Neutrophil (primary cell): ENCODE measurements at regions not wholly inside any gene's neighbourhood (a gene's known extent, or its start where the extent isn't known, plus 50 kb on each side); places are given as distances from the start of the nearest gene placed in this dataset.

Experiments used
- H3K27ac ChIP-seq: fragments of 200-600 bp; sonication (generic); 2 replicates; pipeline ENCODE4 v1.5.1; 2016; ENCODE audit warnings: mild to moderate bottlenecking, moderate library complexity
- H3K27me3 ChIP-seq: fragments of 200-600 bp; sonication (generic); 2 replicates; pipeline ENCODE4 v1.6.0; 2016; ENCODE audit warnings: mild to moderate bottlenecking
- H3K36me3 ChIP-seq: fragments of 200-600 bp; sonication (generic); 2 replicates; pipeline ENCODE4 v1.5.1; 2017
- H3K4me1 ChIP-seq, 2 experiments: fragments of 200-600 bp in 1 of 2; sonication (generic) in 1 of 2; 1 replicate in 1 of 2; 2 replicates in 1 of 2; pipeline versions ENCODE4 v1.5.1 to v1.6.1; 2013 to 2016; ENCODE audit warnings: low read depth in 1 of 2, low read length in 1 of 2, mild to moderate bottlenecking in 1 of 2, moderate library complexity in 1 of 2; ENCODE audit not compliant: control insufficient read depth in 1 of 2, insufficient read depth in 1 of 2
- H3K4me3 ChIP-seq, 2 experiments: fragments of 200-600 bp in 1 of 2; sonication (generic) in 1 of 2; 1 replicate in 1 of 2; 2 replicates in 1 of 2; pipeline ENCODE4 v1.5.1; 2013 to 2016; ENCODE audit warnings: low read depth in 1 of 2, low read length in 1 of 2, mild to moderate bottlenecking in 1 of 2, moderate library complexity in 1 of 2
- H3K9me3 ChIP-seq: fragments of 200-600 bp; sonication (generic); 2 replicates; pipeline ENCODE4 v1.5.1; 2016
- TF ChIP-seq, protein P1 (sequence below): fragments of 200-600 bp; sonication (generic); IDR thresholded peaks from 2 replicates; pipeline ENCODE4 v1.5.1; 2016; ENCODE audit warnings: antibody characterized with exemption

GRCh38 chr6:150717419-150717818 is 117.7 kb downstream of the PLEKHG1 start:
- H3K36me3 ChIP-seq: no peaks in the 10 kb centered on the region
- no peaks in the 10 kb centered on the region for H3K4me1 ChIP-seq
- TF ChIP-seq, protein P1, sequence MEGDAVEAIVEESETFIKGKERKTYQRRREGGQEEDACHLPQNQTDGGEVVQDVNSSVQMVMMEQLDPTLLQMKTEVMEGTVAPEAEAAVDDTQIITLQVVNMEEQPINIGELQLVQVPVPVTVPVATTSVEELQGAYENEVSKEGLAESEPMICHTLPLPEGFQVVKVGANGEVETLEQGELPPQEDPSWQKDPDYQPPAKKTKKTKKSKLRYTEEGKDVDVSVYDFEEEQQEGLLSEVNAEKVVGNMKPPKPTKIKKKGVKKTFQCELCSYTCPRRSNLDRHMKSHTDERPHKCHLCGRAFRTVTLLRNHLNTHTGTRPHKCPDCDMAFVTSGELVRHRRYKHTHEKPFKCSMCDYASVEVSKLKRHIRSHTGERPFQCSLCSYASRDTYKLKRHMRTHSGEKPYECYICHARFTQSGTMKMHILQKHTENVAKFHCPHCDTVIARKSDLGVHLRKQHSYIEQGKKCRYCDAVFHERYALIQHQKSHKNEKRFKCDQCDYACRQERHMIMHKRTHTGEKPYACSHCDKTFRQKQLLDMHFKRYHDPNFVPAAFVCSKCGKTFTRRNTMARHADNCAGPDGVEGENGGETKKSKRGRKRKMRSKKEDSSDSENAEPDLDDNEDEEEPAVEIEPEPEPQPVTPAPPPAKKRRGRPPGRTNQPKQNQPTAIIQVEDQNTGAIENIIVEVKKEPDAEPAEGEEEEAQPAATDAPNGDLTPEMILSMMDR: no peak

GRCh38 chr6:150719099-150719766 is 119.5 kb downstream of the PLEKHG1 start:
- peaks cover 29% of the 10 kb centered on the region for H3K27me3 ChIP-seq
- no peaks in the 10 kb centered on the region for H3K9me3 ChIP-seq
- H3K27ac ChIP-seq: no peak overlapping the region
- no peaks in the 10 kb centered on the region for H3K4me1 ChIP-seq
- TF ChIP-seq, protein P1: no peak
- H3K4me3 ChIP-seq: no peak overlapping the region
- H3K36me3 ChIP-seq: no peaks in the 10 kb centered on the region

More at GRCh38 chr6:150717419-150717818, 117.7 kb downstream of the PLEKHG1 start:
- H3K27ac ChIP-seq: no peak overlapping the region
- H3K4me3 ChIP-seq: no peak overlapping the region
- no peaks in the 10 kb centered on the region for H3K9me3 ChIP-seq
- H3K27me3 ChIP-seq: peaks cover 33% of the 10 kb centered on the region

- H3K9me3 ChIP-seq: no peaks in the 10 kb centered on the region
- H3K27ac ChIP-seq: no peak overlapping the region
- H3K36me3 ChIP-seq: no peaks in the 10 kb centered on the region
- TF ChIP-seq, protein P1: no peak
- H3K4me3 ChIP-seq: no peak overlapping the region
- peaks cover 29% of the 10 kb centered on the region for H3K27me3 ChIP-seq
- H3K4me1 ChIP-seq: no peaks in the 10 kb centered on the region
Observed at GRCh38 chr6:150719831-150720230, 120.1 kb downstream of the PLEKHG1 start.

DNA sequence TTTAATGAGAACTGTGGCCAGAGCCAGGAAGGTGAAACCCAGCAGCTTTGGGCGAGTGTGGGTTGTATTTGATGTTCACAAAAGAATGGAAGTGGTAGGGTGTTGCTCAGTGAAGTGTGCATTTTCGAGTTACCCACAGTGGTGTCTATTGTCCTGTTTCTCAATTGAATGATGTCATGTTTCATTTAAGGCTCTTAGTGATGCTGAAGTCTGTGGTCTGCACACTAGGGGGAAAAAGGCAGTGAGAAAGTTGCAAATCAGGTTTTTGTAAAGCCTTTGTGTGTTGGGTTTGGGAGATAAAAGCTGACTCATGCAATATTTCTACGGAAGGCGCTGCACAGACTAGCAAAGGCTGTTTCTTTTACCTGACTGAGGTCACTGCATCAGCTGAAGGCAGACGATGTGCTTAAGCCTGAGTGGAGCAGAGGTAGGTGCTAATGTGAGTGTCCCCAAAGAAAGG is 121.1 kb downstream of the PLEKHG1 start:
- no peaks in the 10 kb centered on the region for H3K4me1 ChIP-seq
- H3K9me3 ChIP-seq: no peaks in the 10 kb centered on the region
- TF ChIP-seq, protein P1: no peak
- no peaks in the 10 kb centered on the region for H3K36me3 ChIP-seq
- H3K27me3 ChIP-seq: peaks cover 29% of the 10 kb centered on the region
- H3K27ac ChIP-seq: no peak overlapping the region
- no peak overlapping the region for H3K4me3 ChIP-seq

DNA sequence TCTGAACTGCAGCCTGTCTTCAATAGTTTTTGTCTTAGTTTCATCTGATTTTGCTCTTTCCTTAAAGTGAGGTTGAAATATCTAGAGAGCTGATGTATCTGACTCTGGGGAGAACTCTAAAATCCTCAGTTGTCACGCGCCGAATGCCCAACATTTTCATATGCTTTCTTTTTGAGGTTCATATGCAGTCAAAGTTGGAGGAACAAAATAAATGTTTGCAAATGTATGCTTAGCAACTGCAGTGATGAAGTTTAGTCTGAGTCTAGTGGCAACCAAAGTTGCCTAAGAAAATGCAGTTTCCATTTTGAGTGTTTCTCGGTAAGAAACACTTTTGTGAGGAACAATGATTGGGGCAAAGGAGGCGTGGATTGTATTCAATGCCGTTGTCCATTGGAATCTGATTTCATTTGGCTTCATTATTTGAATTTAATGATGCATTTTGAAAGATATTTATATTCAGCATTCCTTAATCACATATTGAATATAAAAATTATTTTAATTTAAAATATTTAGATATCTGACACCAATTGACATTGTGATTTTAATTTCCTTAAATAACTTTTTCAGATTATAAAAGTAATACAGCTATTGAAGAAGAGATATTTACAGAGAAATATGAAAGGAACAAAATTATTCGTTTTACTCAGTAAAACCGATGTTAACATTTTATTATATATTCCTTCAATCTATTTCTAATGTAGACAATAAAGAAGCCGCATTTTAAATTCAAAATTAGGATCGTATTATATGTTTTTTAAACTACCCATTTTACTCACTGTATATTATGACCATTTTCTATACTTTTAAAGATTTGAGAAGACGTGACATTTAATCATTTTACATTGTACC is 122.0 kb downstream of the PLEKHG1 start:
- Histone ChIP-seq H3K4me1 (no peaks in the 10 kb centered on the region), H3K27ac (no peak overlapping the region), H3K36me3 (no peaks in the 10 kb centered on the region), H3K27me3 (peaks cover 29% of the 10 kb centered on the region), H3K9me3 (no peaks in the 10 kb centered on the region), H3K4me3 (no peak overlapping the region)
- TF ChIP-seq, protein P1: no peak
